Activated effector memory CD4-positive, alpha-beta T cell treated with anti-CD3 and anti-CD28 coated beads, Interleukin-2, amount 50 U/mL, for 16 hours (primary cell): ENCODE measurements at regions not wholly inside any gene's neighbourhood (a gene's known extent, or its start where the extent isn't known, plus 50 kb on each side); places are given as distances from the start of the nearest gene placed in this dataset.
"Not testable (repeated sequence)": the region's sequence is repeated elsewhere in the genome, so short reads cannot be mapped to it uniquely, and the experiment has no call there.

ENCODE experiments used
- DNase-seq: peaks from one replicate; pipeline ENCODE4 v3.0.0-alpha.2; 2020

- no peak for DNase-seq
Observed at GRCh38 chr3:115204475-115204874, 57.4 kb upstream of the ZBTB20 start.

DNA sequence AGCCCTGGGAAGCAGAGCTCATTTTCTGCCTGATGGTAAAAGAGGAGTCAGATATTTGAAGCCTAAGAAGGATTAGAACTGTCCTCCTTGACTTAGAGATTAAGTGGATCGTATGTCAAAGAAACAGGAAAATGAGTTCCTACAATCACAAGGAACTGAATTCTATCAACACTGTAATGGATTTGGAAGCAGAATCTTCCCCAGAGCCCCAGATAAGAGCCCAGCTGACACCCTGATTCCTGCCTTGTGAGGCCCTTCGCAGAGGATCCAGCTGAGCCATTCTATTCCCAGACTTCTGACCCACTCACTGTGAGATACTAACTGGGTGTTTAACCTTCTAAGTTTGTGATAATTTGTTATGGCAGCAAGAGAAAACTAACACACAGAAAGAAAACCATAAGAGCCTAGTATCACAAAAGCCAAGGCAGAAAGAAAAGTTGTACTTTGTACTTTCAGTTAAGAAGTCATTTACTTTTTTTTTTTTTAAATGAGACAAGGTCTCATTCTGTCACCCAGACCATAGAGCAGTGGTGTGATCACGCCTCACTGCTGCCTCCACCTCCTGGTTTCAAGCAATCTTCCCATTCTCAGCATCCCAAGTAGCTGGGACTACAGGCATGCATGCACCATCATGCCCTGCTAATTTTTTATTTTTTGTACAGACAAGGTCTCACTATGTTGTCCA is 61.1 kb upstream of the ZBTB20 start:
- DNase-seq: no peak

- DNase-seq: no peak
Observed at GRCh38 chr3:115211810-115212492, 64.9 kb upstream of the ZBTB20 start.

GRCh38 chr3:115212615-115213014 is 65.5 kb upstream of the ZBTB20 start:
- DNase-seq: no peak

DNA sequence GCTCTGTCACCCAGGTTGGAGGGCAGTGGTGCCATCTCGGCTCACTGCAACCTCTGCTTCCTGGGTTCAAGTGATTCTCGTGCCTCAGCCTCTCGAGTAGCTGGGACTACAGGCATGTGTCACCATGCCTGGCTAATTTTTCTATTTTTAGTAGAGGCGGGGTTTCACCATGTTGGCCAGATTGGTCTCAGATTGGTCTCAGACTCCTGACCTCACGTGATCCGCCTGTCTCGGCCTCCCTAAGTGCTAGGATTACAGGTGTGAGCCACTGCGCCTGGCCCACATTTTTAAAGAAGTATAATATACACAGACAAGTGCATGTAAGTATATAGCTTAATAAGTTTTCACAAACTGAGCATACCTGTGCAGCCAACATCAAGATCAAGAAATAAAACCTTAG is 66.0 kb upstream of the ZBTB20 start:
- DNase-seq: not testable (repeated sequence)

- DNase-seq: no peak
Observed at GRCh38 chr3:115217292-115217677, 70.2 kb upstream of the ZBTB20 start.

DNA sequence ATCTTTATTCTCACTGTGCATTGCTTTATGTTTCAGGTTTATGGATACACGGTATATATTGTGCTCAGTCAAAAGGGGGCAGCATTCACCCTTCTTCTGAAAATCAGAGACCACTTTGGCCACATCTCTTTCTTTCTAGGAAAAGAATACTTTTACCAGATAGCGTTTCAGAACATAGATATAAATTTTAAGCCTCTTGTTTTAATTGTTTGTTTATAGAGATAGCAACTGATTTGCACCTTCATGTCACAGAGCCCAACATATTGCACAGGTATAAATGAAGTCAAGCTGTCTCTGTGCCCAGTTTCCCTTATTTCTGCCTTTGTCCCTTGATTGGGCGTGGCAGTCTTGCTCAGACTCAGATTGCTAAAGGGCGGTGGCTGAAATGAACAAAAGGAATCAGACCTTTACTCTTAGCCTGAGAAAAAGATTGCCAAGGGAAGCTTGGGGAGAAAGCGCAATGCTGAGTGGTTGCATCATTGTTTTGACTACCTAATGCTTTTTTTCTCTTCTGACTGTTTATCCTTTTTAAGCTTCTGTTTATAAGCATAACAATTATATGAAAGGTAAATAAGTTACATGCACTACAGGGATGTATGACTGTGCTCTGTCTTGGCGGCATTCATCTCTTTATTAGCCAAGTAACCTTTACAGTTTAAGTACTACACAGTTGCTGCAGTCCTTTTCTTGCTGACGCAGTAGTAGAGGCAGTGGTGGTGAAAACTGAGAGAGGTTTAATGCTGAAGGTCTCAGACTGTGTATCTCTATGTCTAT is 70.8 kb upstream of the ZBTB20 start:
- no peak for DNase-seq

DNA sequence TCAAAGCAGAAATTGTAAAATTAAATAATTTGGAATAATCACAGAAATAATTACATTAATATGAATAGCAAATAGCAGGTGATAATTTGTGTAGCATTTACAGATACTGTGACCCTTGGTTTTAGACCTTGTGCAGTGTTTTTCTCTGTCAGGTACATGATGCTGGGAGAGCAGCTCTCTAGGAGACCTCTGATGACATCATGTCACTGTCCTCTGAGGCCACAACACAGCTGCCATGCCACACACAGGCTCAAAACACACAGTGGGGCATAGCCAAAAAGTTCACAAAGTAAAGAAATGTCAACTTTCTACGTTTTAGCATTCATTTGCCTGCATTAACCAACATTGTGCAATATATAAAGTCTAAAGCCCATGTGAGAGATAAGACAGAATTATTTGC is 71.8 kb upstream of the ZBTB20 start:
- DNase-seq: no peak

DNA sequence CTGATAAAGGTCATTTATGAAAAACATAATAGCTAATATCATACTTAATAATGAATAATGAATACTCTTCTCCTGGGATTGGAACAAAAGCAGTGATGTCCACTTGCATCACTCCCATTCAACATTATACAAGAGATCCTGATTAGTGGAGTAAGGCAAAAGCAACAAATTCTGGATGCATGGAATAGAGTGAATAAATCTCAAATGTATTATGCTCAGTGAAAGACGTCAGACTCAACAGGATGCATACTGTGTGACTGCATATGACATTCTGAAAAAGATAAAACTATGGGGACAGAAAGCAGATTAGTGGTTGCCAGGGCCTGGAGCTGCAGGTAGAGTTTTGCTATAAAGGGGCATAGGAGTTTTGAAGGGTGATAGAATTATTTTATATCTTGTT is 77.6 kb upstream of the ZBTB20 start:
- no peak for DNase-seq

DNA sequence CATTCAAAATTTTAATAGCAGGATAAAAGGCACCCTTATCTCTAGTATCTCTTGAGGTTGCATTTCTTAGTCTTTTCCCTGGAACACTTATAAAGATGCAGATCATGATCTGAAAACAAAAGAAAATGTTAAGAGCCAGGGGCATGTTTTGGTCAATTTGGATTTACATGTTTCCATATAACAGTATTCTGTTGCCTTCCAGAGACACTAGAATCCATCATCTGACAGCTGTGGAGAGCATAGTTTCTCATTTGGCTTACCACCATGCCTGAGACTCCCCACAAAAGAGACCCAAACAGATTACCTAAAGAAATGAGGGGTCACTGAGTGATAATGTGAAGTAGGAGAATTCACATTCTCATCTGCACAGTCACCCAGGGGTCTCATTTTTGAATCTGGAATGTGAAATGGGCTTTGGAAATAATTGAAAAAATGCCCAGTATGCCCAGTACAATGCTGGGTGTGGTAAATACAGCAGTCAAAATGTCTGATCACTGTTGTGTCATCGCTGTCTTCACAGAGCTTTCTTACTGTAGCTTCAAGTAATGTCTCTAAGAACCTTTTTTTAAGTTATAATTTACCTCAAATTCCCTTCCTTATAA is 79.9 kb upstream of the ZBTB20 start:
- DNase-seq: no peak

GRCh38 chr3:115227461-115227860 is 80.4 kb upstream of the ZBTB20 start:
- no peak for DNase-seq

DNA sequence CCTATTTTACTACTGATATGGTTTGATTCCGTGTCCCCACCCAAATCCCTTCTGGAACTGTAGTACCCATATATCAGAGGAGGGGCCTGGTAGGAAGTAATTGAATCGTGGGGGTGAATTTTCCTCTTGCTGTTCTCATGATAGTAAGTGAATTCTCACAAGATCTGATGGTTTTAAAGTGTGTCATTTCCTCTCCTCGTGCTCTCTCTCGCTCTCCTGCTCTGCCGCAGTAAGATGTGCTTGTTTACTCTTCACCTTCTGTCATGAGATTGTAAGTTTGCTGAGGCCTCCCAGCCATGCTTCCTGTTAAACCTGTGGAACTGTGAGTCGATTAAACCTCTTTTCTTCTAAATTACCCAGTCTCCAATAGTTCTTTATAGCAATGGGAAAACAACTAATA is 81.2 kb upstream of the ZBTB20 start:
- no peak for DNase-seq

GRCh38 chr3:115232167-115232566 is 85.1 kb upstream of the ZBTB20 start:
- DNase-seq: no peak

GRCh38 chr3:115233021-115233420 is 85.9 kb upstream of the ZBTB20 start:
- DNase-seq: no peak

- no peak for DNase-seq
Observed at GRCh38 chr3:115236496-115236895, 89.4 kb upstream of the ZBTB20 start.

GRCh38 chr3:115239717-115240116 is 92.6 kb upstream of the ZBTB20 start:
- DNase-seq: no peak

DNA sequence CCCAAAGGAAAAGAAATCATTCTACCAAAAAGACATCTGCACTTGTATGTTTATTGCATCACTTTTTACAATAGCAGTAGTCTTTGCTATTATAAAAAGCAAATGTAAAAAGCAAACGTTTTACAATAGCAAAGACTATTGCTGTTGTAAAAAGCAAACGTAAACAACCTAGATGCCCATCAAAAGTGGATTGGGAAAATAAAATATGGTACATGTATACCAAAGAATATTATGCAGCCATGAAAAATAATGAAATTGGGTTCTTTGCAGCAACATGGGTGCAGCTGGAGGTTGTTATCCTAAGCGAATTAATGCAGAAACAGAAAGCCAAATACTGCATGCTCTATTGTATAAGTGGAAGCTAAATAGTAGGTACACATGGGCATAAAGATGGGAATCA is 97.3 kb upstream of the ZBTB20 start:
- no peak for DNase-seq

DNA sequence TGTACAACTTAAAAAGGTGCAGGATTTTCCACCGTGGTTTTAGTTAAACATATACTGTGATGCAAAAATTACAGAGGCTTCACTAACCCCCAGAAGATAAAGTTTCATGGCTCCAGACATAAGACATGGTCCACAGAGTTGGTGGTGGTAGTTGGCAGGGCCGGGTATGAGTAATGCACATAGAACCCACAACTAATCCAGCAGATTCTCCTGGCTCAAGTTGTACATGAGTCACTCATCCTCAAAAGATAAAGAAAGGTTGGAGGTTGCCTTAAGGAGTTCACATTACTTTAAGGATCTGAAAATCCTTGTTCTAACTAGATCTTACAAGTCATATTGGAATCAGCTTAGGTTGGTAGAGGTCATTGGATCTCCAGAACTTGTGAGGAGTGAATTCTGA is 98.3 kb upstream of the ZBTB20 start:
- DNase-seq: no peak

DNA sequence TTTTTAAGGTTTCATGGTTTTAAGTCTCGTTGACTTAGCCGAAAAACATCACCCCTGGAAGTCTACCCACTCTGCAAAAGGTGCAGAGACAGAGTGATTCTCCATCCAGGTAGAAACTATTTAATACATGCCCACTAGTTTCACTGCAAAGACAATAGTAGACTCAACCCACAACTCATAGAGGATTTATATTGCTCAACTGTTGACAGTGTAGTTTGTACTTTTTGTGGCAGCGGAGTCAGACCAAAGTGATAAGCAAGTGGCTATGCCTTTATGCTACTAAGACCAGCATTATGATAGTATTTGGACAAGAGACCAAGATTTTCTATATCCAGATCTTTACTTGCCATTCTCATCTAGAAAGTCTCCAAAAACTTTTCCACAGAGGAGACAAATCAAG is 98.8 kb upstream of the ZBTB20 start:
- no peak for DNase-seq

DNA sequence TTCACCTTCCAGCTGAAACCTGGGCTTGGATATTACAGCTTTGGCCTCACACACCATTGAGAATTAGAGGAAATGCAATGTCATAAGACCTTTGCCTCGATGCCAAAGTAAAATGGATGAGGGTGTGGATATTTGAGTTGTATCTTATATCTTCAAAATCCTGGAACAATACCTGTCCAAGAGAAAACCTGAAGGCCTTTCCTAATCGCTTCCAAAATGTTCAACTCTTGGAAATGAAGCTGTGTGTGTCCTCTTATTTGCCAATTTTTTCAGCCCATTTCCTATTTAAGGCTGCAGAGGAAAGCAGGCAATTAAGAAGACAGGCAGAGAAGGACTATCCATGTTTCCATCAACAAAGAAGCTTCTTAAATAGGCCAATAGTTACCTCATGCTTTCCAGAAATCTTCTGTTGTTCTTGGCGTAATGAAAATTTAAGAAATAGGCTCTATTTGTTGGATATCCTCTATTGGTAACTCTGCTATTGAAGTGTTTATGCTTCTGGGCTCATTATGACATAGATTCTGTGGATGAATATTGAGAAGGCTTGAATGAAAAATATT is 99.5 kb upstream of the ZBTB20 start:
- DNase-seq: no peak

GRCh38 chr3:115248274-115248673 is 101.2 kb upstream of the ZBTB20 start:
- DNase-seq: no peak

- no peak for DNase-seq
Observed at GRCh38 chr3:115251509-115251908, 104.4 kb upstream of the ZBTB20 start.

DNA sequence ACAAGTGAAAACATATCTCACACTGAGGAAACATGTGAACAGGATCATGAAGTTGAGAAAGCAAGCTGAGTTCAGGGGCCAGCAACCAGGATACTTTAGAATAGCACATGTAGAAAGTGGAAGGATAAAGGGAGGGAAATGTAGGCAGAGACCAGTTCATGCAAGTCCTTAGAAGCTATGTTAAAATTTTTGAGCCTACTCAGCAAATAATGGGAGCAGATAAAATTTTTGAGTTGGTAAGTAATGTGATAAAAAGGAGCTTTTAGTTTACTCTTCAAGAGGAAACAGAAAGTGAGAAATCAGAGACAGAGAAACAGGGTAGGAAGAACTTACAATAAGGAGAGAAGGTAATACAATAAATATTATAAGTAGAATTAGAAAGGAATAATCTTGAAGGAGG is 105.6 kb upstream of the ZBTB20 start:
- DNase-seq: no peak
